H1 (cell line): ENCODE measurements at regions not wholly inside any gene's neighbourhood (a gene's known extent, or its start where the extent isn't known, plus 50 kb on each side); places are given as distances from the start of the nearest gene placed in this dataset.

Experiments
- CTCF ChIA-PET: fragments of 300-600 bp; sonication (Branson Sonifier 250); formaldehyde crosslinking; loops from one replicate; lab custom pipeline; 2021; ENCODE audit not compliant: partially characterized antibody; lab: Charles Lee
- POLR2A ChIA-PET: fragments of 300-600 bp; sonication (Branson Sonifier 250); formaldehyde crosslinking; loops from one replicate; lab custom pipeline; 2021; ENCODE audit warnings: inconsistent platforms; ENCODE audit not compliant: partially characterized antibody; lab: Charles Lee
- DNase-seq, 2 experiments: peaks; one replicate each; pipeline versions ENCODE4 v3.0.0 to v3.0.0-alpha.2; 2010 to 2022; ENCODE audit warnings: low spot score in 2 of 2, low read depth in 1 of 2, mixed read lengths in 1 of 2
- FAIRE-seq: peaks from 2 replicates; lab custom pipeline; 2011; peaks lifted over from hg19 to GRCh38; lab: Jason Lieb, UNC
- H2AFZ ChIP-seq: 2 replicates; pipeline ENCODE4 v1.8.1; 2012; ENCODE audit warnings: low read length, inconsistent platforms
- H2AK5ac ChIP-seq: 2 replicates; pipeline ENCODE4 v1.6.1; 2013; ENCODE audit warnings: low read depth, low read length
- H2BK120ac ChIP-seq: replicated peaks from 2 replicates; pipeline ENCODE3; 2013; ENCODE audit warnings: low read depth, low read length, inconsistent platforms
- H2BK12ac ChIP-seq: 2 replicates; pipeline ENCODE4 v1.6.1; 2013; ENCODE audit warnings: low read depth, low read length
- H2BK15ac ChIP-seq: 2 replicates; pipeline ENCODE4 v1.6.1; 2013; ENCODE audit warnings: low read length
- H2BK20ac ChIP-seq: 2 replicates; pipeline ENCODE4 v1.6.1; 2013; ENCODE audit warnings: low read length
- H2BK5ac ChIP-seq: 2 replicates; pipeline ENCODE4 v1.6.1; 2013; ENCODE audit warnings: low read depth, low read length
- H3K14ac ChIP-seq: 2 replicates; pipeline ENCODE4 v1.6.1; 2013; ENCODE audit warnings: inconsistent platforms; ENCODE audit not compliant: insufficient read length
- H3K18ac ChIP-seq: 2 replicates; pipeline ENCODE4 v1.6.1; 2013; ENCODE audit warnings: low read length; ENCODE audit errors: extremely low read depth
- H3K23ac ChIP-seq: 2 replicates; pipeline ENCODE4 v1.6.1; 2013; ENCODE audit warnings: inconsistent platforms; ENCODE audit not compliant: insufficient read length
- H3K23me2 ChIP-seq: 2 replicates; pipeline ENCODE4 v1.6.1; 2013; ENCODE audit warnings: low read depth, low read length
- H3K27ac ChIP-seq: 2 replicates; pipeline ENCODE4 v1.6.1; 2011; ENCODE audit warnings: low read depth, low read length, inconsistent platforms
- H3K27me3 ChIP-seq, 4 experiments: replicated peaks in 1 of 4; 1 replicate in 1 of 4; 2 replicates in 3 of 4; pipeline versions ENCODE4 v1.6.1 to v1.8.1; 2011 to 2013; ENCODE audit warnings: low read length in 3 of 4, mild to moderate bottlenecking in 3 of 4, inconsistent platforms in 2 of 4, mixed read lengths in 2 of 4, moderate library complexity in 1 of 4; ENCODE audit not compliant: control insufficient read depth in 3 of 4, insufficient read depth in 3 of 4; ENCODE audit errors: extremely low read depth in 1 of 4
- H3K36me3 ChIP-seq, 4 experiments: 2 replicates each; pipeline versions ENCODE4 v1.6.1 to v1.8.1; 2011 to 2013; ENCODE audit warnings: mild to moderate bottlenecking in 4 of 4, low read length in 3 of 4, moderate library complexity in 2 of 4, control low read depth in 1 of 4, inconsistent platforms in 1 of 4; ENCODE audit not compliant: insufficient read depth in 4 of 4, control insufficient read depth in 2 of 4
- H3K4ac ChIP-seq: replicated peaks from 2 replicates; pipeline ENCODE3; 2013; ENCODE audit warnings: low read length, low read depth, mixed read lengths, inconsistent platforms; ENCODE audit not compliant: insufficient read length
- H3K4me1 ChIP-seq, 4 experiments: replicated peaks in 1 of 4; 1 replicate in 1 of 4; 2 replicates in 3 of 4; pipeline versions ENCODE4 v1.6.1 to v1.8.1; 2011 to 2013; ENCODE audit warnings: low read length in 3 of 4, inconsistent platforms in 2 of 4, mixed read lengths in 1 of 4; ENCODE audit not compliant: insufficient read depth in 4 of 4, control insufficient read depth in 3 of 4
- H3K4me2 ChIP-seq, 2 experiments: 2 replicates each; pipeline versions ENCODE4 v1.6.1 to v1.8.1; 2011 to 2013; ENCODE audit warnings: low read depth in 2 of 2, low read length in 2 of 2, control low read depth in 1 of 2, inconsistent platforms in 1 of 2, mild to moderate bottlenecking in 1 of 2; ENCODE audit not compliant: insufficient read depth in 1 of 2
- H3K4me3 ChIP-seq, 4 experiments: fragments of 200-600, 300-600 bp in 1 of 4; sonication (generic), shearing (Covaris generic), sonication (Bioruptor Twin) in 1 of 4; 2 replicates each; pipeline versions ENCODE4 v1.5.1 to v1.8.1; 2011 to 2016; ENCODE audit warnings: low read length in 4 of 4, low read depth in 3 of 4, control low read depth in 2 of 4, inconsistent platforms in 2 of 4, mild to moderate bottlenecking in 2 of 4, mixed read lengths in 1 of 4, moderate library complexity in 1 of 4; ENCODE audit not compliant: insufficient read depth in 2 of 4; ENCODE audit errors: extremely low read depth in 1 of 4
- H3K56ac ChIP-seq: replicated peaks from 2 replicates; pipeline ENCODE3; 2013; ENCODE audit warnings: low read depth, mild to moderate bottlenecking, mixed read lengths, low read length, inconsistent platforms; ENCODE audit not compliant: insufficient read length
- H3K79me1 ChIP-seq: 2 replicates; pipeline ENCODE4 v1.6.1; 2013; ENCODE audit warnings: low read depth, low read length, control low read depth
- H3K79me2 ChIP-seq, 2 experiments: 2 replicates each; pipeline versions ENCODE4 v1.6.1 to v1.8.1; 2012 to 2013; ENCODE audit warnings: low read length in 2 of 2, mild to moderate bottlenecking in 2 of 2, inconsistent platforms in 1 of 2; ENCODE audit not compliant: insufficient read depth in 2 of 2, control insufficient read depth in 1 of 2
- H3K9ac ChIP-seq, 4 experiments: replicated peaks in 1 of 4; 1 replicate in 1 of 4; 2 replicates in 3 of 4; pipeline versions ENCODE4 v1.6.1 to v1.8.1; 2011 to 2013; ENCODE audit warnings: low read depth in 3 of 4, low read length in 3 of 4, control low read depth in 2 of 4, mild to moderate bottlenecking in 2 of 4, moderate library complexity in 2 of 4, inconsistent platforms in 1 of 4; ENCODE audit errors: extremely low read depth in 1 of 4
- H3K9me3 ChIP-seq, 2 experiments: 2 replicates each; pipeline versions ENCODE4 v1.6.1 to v1.8.1; 2012 to 2013; ENCODE audit warnings: mild to moderate bottlenecking in 2 of 2, moderate library complexity in 2 of 2, control low read depth in 1 of 2, inconsistent platforms in 1 of 2, low read depth in 1 of 2, low read length in 1 of 2, mixed read lengths in 1 of 2; ENCODE audit not compliant: insufficient read depth in 2 of 2
- H4K20me1 ChIP-seq, 2 experiments: replicated peaks in 1 of 2; 2 replicates each; pipeline versions ENCODE3 to v1.8.1; 2011 to 2013; ENCODE audit warnings: inconsistent platforms in 2 of 2, low read length in 2 of 2, mild to moderate bottlenecking in 1 of 2; ENCODE audit not compliant: insufficient read depth in 2 of 2, control insufficient read depth in 1 of 2
- H4K5ac ChIP-seq: 2 replicates; pipeline ENCODE4 v1.6.1; 2013; ENCODE audit warnings: low read length, low read depth, mixed read lengths, inconsistent platforms; ENCODE audit not compliant: insufficient read length
- H4K8ac ChIP-seq: 2 replicates; pipeline ENCODE4 v1.8.0; 2013; ENCODE audit warnings: mild to moderate bottlenecking, moderate library complexity, low read length, inconsistent platforms; ENCODE audit not compliant: insufficient read depth; ENCODE audit errors: extremely low read depth
- H4K91ac ChIP-seq: replicated peaks from 2 replicates; pipeline ENCODE3; 2013; ENCODE audit warnings: low read length, mixed read lengths, inconsistent platforms; ENCODE audit not compliant: insufficient read length
- BACH1 ChIP-seq: IDR thresholded peaks from 2 replicates; pipeline ENCODE4 v1.6.1; 2012; ENCODE audit warnings: low read length, improper control_type of control experiment
- BRCA1 ChIP-seq: IDR thresholded peaks from 2 replicates; pipeline ENCODE4 v1.6.1; 2012; ENCODE audit warnings: low read depth, low read length, improper control_type of control experiment
- CHD2 ChIP-seq: IDR thresholded peaks from 2 replicates; pipeline ENCODE4 v1.6.1; 2012; ENCODE audit warnings: low read length, improper control_type of control experiment
- HDAC6 ChIP-seq: IDR thresholded peaks from one replicate; pipeline ENCODE4 v1.7.1; 2012; ENCODE audit warnings: low read depth, mild to moderate bottlenecking, inconsistent platforms, low read length, moderate library complexity
- JUN ChIP-seq: IDR thresholded peaks from 2 replicates; pipeline ENCODE4 v1.6.1; 2011; ENCODE audit warnings: low read depth, mild to moderate bottlenecking, improper control_type of control experiment, low read length
- MAFK ChIP-seq: IDR thresholded peaks from 2 replicates; pipeline ENCODE4 v1.6.1; 2012; ENCODE audit warnings: low read depth, mild to moderate bottlenecking, improper control_type of control experiment, low read length
- POLR2A ChIP-seq, 2 experiments: IDR thresholded peaks; 1 replicate in 1 of 2; 2 replicates in 1 of 2; pipeline ENCODE4 v1.6.1; 2011; ENCODE audit warnings: low read depth in 2 of 2, low read length in 2 of 2, mild to moderate bottlenecking in 2 of 2; ENCODE audit errors: control extremely low read depth in 1 of 2
- RBBP5 ChIP-seq: IDR thresholded peaks from 2 replicates; pipeline ENCODE4 v1.7.1; 2012; ENCODE audit warnings: low read depth, mild to moderate bottlenecking, inconsistent platforms, low read length, moderate library complexity, borderline replicate concordance
- SAP30 ChIP-seq: fragments of 300-600 bp; sonication (generic); IDR thresholded peaks from 2 replicates; pipeline ENCODE4 v1.7.1; 2012; ENCODE audit warnings: low read length, moderate library complexity, mild to moderate bottlenecking, inconsistent platforms; ENCODE audit not compliant: insufficient read depth, insufficient replicate concordance
- SIN3A ChIP-seq, 2 experiments: IDR thresholded peaks in 1 of 2; conservative IDR thresholded peaks in 1 of 2; 2 replicates each; pipeline ENCODE4 v1.6.1; 2011 to 2012; ENCODE audit warnings: low read length in 2 of 2, improper control_type of control experiment in 1 of 2, low read depth in 1 of 2, mild to moderate bottlenecking in 1 of 2
- SIRT6 ChIP-seq: IDR thresholded peaks from one replicate; pipeline ENCODE4 v1.7.1; 2012; ENCODE audit warnings: low read length, inconsistent platforms
- SIX5 ChIP-seq: IDR thresholded peaks from 2 replicates; pipeline ENCODE4 v1.6.1; 2011; ENCODE audit warnings: mild to moderate bottlenecking, low read depth, low read length
- SP1 ChIP-seq: IDR thresholded peaks from 2 replicates; pipeline ENCODE4 v1.6.1; 2011; ENCODE audit warnings: low read depth, low read length
- SP4 ChIP-seq: IDR thresholded peaks from 2 replicates; pipeline ENCODE4 v1.6.1; 2012; ENCODE audit warnings: low read length, inconsistent platforms
- TBP ChIP-seq: IDR thresholded peaks from 2 replicates; pipeline ENCODE4 v1.6.1; 2011; ENCODE audit warnings: low read depth, low read length, improper control_type of control experiment
- TEAD4 ChIP-seq: IDR thresholded peaks from 2 replicates; pipeline ENCODE4 v1.6.1; 2012; ENCODE audit warnings: low read depth, low read length, inconsistent platforms, mixed read lengths
- YY1 ChIP-seq: IDR thresholded peaks from 2 replicates; pipeline ENCODE4 v1.6.1; 2011; ENCODE audit warnings: low read depth, mild to moderate bottlenecking, low read length
- WGBS, 2 experiments: shearing (Covaris generic) in 1 of 2; methylation state at CpG; one replicate each; pipeline versions ENCODE4 v1.1.6 to v1.1.7; 2013 to 2015; ENCODE audit warnings: low lambda C conversion rate in 2 of 2, mixed read lengths in 2 of 2, inconsistent platforms in 1 of 2, low coverage in 1 of 2, missing lambda C conversion rate in 1 of 2; ENCODE audit not compliant: insufficient replicate concordance in 2 of 2, insufficient coverage in 1 of 2, insufficient read length in 1 of 2; ENCODE audit errors: extremely low coverage in 1 of 2, missing lambda C conversion rate in 1 of 2; 5-methylcytosine and 5-hydroxymethylcytosine counted together

DNA sequence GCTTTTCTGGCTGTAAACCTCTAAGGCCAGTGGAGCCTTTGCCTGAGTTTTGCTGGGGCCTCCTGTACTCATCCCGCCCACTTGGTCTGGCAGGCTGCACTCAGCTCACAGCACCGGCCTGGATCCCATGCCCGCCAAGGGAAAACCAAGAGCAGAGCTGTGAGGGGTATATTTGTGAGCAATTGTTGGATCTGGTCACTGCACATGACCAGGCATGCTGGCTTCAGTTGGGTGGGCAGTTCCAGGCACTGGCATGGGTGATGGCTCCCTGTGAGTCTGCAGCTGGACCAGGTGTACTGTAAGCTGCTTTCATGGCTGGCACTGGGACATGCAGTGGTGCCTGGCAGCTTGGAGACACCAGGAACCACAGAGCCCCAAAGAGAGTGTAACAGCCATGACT, 563.1 kb upstream of the RGS18 start:
- H2AFZ ChIP-seq = peak overlapping the region; percentile 40; the same call in 1 of the 2 replicates
- FAIRE-seq = no peak
- 93% methylated on average over 3 of the region's 3 CpGs; no CpG with 5 or more reads in 1 of the 2 experiments for WGBS, 2 experiments
- TF ChIP-seq BACH1 (no peak), CHD2 (no peak), TEAD4 (no peak), SIRT6 (no peak), BRCA1 (no peak), SIN3A (conservative IDR thresholded peaks at IDR 0.05 in 1 of 2, IDR thresholded peaks at IDR 0.05 in 1 of 2; ENCODE audit: low read depth in 1 of 2, low read length in 2 of 2) (no peak), JUN (no peak), SP1 (no peak), YY1 (no peak), TBP (no peak), SP4 (no peak), SAP30 (no peak), MAFK (no peak), HDAC6 (no peak), RBBP5 (no peak), SIX5 (no peak), POLR2A (IDR thresholded peaks at IDR 0.05; ENCODE audit: control extremely low read depth in 1 of 2, low read depth in 2 of 2, low read length in 2 of 2) (no peak)

More for the DNA sequence above, 563.1 kb upstream of the RGS18 start:
- Histone ChIP-seq H3K4me2 (no peak overlapping the region), H3K4ac (no peak overlapping the region), H3K27ac (peak overlapping the region; percentile 57; the same call in 1 of the 2 replicates), H2AK5ac (no peak overlapping the region), H3K79me1 (no peaks in the 10 kb centered on the region), H4K8ac (no peak overlapping the region), H3K9me3 (no peaks in the 10 kb centered on the region), H3K56ac (no peak overlapping the region), H3K23ac (no peak overlapping the region), H3K27me3 (no peaks in the 10 kb centered on the region), H2BK12ac (no peak overlapping the region), H3K18ac (no peak overlapping the region), H2BK15ac (no peak overlapping the region), H3K9ac (no peak overlapping the region), H3K79me2 (no peaks in the 10 kb centered on the region), H3K14ac (no peak overlapping the region), H2BK5ac (no peak overlapping the region), H3K23me2 (no peaks in the 10 kb centered on the region; the same call in 1 of the 2 replicates), H4K5ac (no peak overlapping the region), H3K36me3 (no peaks in the 10 kb centered on the region), H4K91ac (no peak overlapping the region), H3K4me1 (no peaks in the 10 kb centered on the region), H4K20me1 (no peaks in the 10 kb centered on the region), H3K4me3 (no peak overlapping the region), H2BK20ac (no peak overlapping the region), H2BK120ac (no peak overlapping the region)
- ChIA-PET POLR2A (no interaction called here), CTCF (no interaction called here)
- DNase-seq = no peak
